IPS-18a (cell line): ENCODE measurements at regions not wholly inside any gene's neighbourhood (a gene's known extent, or its start where the extent isn't known, plus 50 kb on each side); places are given as distances from the start of the nearest gene placed in this dataset.

Experiments
- H3K27ac ChIP-seq: one replicate; pipeline ENCODE4 v1.5.1; 2013; ENCODE audit warnings: low read length
- H3K27me3 ChIP-seq: one replicate; pipeline ENCODE4 v1.6.1; 2013; ENCODE audit warnings: mild to moderate bottlenecking, low read length; ENCODE audit not compliant: control insufficient read depth, insufficient read depth
- H3K36me3 ChIP-seq: one replicate; pipeline ENCODE4 v1.6.1; 2013; ENCODE audit warnings: low read depth, low read length; ENCODE audit not compliant: control insufficient read depth
- H3K4me1 ChIP-seq: one replicate; pipeline ENCODE4 v1.6.1; 2013; ENCODE audit warnings: low read depth, low read length; ENCODE audit not compliant: control insufficient read depth
- H3K4me3 ChIP-seq: one replicate; pipeline ENCODE4 v1.5.1; 2013; ENCODE audit warnings: low read length
- H3K9ac ChIP-seq: one replicate; pipeline ENCODE4 v1.6.1; 2013; ENCODE audit warnings: mild to moderate bottlenecking, low read length, moderate library complexity
- H3K9me3 ChIP-seq: one replicate; pipeline ENCODE4 v1.6.1; 2013; ENCODE audit warnings: low read depth, low read length; ENCODE audit not compliant: control insufficient read depth

DNA sequence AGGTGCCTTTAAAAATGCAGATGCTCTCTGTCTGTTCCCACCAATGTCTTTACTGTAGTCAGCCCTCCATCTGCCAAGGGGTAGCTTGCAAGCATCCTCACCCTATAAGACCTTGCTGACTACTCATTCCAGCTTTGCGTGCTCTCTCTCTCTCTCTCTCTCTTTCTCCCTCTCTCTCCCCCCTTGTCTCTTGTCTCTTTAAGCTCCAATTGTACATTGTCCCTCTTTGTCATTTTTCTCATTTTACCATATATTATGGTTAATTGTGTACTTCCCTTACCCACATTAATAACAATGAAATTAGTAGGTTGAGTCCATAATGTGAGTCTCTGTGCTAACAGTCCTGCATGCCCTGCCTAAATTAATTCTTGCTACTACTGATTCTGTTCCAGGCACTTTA lies 350.2 kb upstream of the CDH4 start:
- H3K9ac ChIP-seq, result no peak overlapping the region
- peaks cover 40% of the 10 kb centered on the region for H3K4me1 ChIP-seq
- no peaks in the 10 kb centered on the region for H3K36me3 ChIP-seq
- no peaks in the 10 kb centered on the region for H3K9me3 ChIP-seq
- H3K27me3 ChIP-seq, result peaks cover 8% of the 10 kb centered on the region
- H3K4me3 ChIP-seq, result no peak overlapping the region
- H3K27ac ChIP-seq, result no peak overlapping the region

DNA sequence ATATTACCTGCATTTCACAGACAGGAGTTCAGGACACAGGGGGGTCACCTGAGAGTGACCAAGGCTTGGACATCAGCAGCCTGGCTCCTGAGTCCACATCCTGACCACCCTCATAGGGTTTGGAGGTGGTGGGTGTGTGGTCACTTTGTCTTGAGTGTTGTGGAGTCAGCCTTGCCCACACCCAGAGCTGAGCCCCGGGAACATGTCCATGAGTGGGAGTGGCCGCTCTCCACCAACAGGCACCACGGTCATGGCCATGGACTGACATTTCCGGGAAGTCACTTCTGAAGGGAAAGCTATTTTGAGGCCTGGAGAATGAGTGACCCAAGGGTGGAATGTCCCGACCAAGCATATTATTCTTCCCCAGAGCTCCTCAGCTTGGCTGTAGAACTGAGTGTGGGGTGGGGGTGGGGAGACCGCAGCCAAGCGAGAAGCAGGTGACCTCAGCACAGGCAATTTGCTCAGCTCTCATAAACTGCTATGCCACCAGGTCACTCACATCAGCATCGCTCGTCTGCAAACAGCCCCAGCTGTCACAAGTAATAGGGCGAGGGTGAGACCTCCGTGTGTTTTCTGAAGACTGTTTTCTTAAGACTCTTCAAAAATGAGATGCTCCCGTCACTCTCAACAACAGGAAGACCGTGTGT lies 348.6 kb upstream of the CDH4 start:
- no peaks in the 10 kb centered on the region for H3K9me3 ChIP-seq
- no peak overlapping the region for H3K4me3 ChIP-seq
- H3K27ac ChIP-seq, result no peak overlapping the region
- no peaks in the 10 kb centered on the region for H3K36me3 ChIP-seq
- H3K27me3 ChIP-seq, result peaks cover 8% of the 10 kb centered on the region
- H3K4me1 ChIP-seq, result peaks cover 25% of the 10 kb centered on the region
- no peak overlapping the region for H3K9ac ChIP-seq

DNA sequence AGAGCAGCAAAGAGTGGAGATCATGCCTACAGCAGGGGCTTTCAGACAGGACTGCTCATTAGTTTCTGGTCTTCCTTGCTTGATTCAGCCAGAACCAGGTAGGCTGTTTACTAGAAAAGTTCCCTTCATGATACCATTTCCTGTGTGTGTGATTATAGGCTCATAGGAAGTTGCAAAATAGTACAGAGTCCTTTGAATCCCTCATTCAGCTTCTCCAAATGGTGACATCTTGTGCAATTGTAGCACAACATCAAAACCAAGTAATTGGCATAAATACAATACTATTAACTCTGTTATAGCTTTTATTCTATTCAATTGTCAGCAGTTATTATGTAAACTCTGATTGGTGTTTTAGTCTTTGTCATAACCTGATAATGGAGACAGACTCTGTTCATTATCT lies 347.3 kb upstream of the CDH4 start:
- no peak overlapping the region for H3K27ac ChIP-seq
- no peak overlapping the region for H3K4me3 ChIP-seq
- no peaks in the 10 kb centered on the region for H3K9me3 ChIP-seq
- H3K27me3 ChIP-seq, result peaks cover 8% of the 10 kb centered on the region
- peaks cover 17% of the 10 kb centered on the region for H3K4me1 ChIP-seq
- no peaks in the 10 kb centered on the region for H3K36me3 ChIP-seq
- H3K9ac ChIP-seq, result no peak overlapping the region

DNA sequence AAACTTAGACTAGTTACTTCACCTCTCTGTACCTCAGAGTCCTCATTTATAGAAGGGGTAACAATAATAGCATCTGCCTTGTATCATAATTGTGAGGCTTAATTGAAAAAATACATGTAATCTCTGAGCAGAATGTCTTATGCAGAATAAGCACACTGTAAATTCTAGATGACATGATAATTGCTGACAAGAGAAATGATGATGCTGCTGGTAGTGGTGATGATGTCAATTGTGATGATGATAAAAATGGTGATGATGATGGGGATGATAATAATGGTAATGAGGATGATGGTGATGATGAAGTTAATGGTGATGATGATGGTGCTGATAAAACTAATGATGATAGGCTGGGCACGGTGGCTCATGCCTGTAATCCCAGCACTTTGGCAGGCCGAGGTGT lies 346.1 kb upstream of the CDH4 start:
- Histone ChIP-seq H3K4me3 (no peak overlapping the region), H3K36me3 (no peaks in the 10 kb centered on the region), H3K27me3 (peaks cover 8% of the 10 kb centered on the region), H3K4me1 (peaks cover 10% of the 10 kb centered on the region), H3K27ac (no peak overlapping the region), H3K9ac (no peak overlapping the region), H3K9me3 (no peaks in the 10 kb centered on the region)

DNA sequence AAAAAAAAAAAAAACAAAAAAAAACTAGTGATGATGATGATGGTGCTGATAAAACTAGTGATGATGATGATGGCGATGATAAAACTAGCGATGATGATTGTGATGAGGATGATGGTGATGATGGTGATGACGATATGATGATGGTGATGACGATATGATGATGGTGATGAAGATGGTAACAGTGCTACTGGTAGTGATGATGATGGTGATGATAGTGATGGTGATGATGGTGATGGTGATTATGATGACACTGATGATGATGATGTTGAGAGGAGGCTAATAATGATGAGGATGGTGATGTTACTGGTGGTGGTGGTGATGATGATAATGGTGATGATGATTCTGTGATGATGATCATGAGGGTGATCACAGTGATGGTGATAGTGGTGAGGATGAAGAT lies 345.5 kb upstream of the CDH4 start:
- Histone ChIP-seq H3K27me3 (peaks cover 3% of the 10 kb centered on the region), H3K27ac (no peak overlapping the region), H3K9me3 (no peaks in the 10 kb centered on the region), H3K4me1 (peaks cover 10% of the 10 kb centered on the region), H3K9ac (no peak overlapping the region), H3K4me3 (no peak overlapping the region), H3K36me3 (no peaks in the 10 kb centered on the region)

DNA sequence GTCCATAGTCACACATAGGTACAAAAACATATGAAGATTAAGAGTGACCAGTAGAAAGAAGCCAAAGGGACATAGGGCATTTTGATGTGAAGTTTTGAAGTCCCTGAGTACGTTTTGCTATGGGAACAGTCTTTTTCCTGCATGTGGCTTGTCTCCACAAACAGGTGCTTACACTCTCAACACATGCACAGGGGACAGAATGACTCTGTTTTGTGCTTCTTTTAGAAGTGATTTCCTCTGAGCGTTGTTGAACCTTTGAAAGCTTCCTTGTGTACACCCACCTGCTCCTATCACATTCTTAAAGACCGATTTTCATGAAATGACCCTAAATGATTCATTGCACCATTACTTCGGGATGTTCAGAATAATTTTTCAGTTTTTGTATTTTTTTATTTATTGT lies 338.8 kb upstream of the CDH4 start:
- Histone ChIP-seq H3K9ac (no peak overlapping the region), H3K4me1 (no peaks in the 10 kb centered on the region), H3K36me3 (no peaks in the 10 kb centered on the region), H3K4me3 (no peak overlapping the region), H3K9me3 (no peaks in the 10 kb centered on the region), H3K27me3 (no peaks in the 10 kb centered on the region), H3K27ac (no peak overlapping the region)

DNA sequence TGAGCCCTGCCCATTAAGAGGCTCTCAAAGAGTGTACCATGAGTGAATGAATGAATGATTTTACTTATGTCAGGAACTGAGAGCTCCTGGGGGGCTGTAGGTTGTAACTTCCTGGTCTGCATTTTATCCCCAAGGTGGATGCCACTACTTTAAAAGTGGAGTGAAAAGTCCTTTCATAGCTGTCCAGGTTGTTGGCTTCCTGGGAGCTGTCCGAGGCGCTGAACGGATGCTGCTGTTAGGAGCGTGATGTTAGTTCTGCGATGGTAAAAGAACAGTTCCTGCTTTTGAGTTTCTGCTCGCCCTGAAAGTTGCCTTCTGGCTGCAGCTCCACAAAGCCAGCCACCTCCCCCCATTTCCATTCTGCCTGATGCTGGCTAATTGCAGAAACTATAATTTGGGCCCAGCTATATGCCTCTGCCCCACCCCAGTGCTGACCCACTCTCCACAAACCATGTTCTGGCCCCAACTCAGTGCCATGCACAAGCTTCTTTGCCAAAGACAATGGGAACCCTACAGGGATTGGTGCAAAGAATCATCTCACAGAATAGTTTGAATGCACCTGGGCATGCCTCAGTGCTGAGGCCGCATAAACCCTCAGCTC lies 330.9 kb upstream of the CDH4 start:
- H3K27ac ChIP-seq, result no peak overlapping the region

DNA sequence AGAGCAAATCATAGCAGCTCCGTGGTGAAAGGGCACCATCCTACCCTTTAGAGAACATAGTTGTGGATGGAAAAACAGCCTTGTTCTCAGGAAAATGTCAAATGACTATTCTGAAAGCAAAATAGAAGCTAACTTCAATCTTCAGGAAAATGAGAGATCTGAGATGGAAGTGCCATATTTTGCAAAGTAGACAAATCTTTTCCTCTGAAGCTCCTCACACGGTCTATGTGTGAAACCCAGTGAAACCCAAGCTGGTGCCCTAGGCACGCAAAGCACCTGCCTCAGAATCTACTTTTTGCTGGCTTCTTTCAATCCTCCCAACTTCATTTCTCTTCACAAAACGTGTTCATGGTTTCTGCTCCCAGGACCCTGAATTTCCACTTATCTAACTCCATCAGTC lies 325.2 kb upstream of the CDH4 start:
- H3K27me3 ChIP-seq, result peaks cover 26% of the 10 kb centered on the region

More for the DNA sequence above, 330.9 kb upstream of the CDH4 start:
- Histone ChIP-seq H3K4me3 (no peak overlapping the region), H3K36me3 (no peaks in the 10 kb centered on the region), H3K27me3 (peaks cover 8% of the 10 kb centered on the region), H3K9ac (no peak overlapping the region), H3K9me3 (no peaks in the 10 kb centered on the region), H3K4me1 (peaks cover 9% of the 10 kb centered on the region)

DNA sequence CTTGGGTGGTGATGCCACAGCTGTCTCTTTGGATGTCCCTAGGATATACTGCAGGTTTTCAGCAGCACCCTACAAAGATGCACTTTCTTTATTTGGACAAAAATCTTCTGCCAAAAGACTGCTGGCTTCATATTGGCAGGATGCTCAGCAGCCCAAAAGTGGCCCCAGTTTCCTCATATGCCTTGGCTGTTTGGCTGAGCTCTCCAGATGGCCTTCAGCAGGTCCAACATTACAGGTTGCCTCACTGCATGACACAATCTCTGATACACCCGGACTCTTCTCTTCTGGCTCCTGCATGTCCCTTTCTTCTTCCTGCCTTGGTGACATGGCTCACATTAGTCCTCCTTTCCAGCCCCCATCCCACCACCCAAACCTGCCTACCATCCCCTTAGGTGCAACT lies 323.7 kb upstream of the CDH4 start:
- Histone ChIP-seq H3K9ac (no peak overlapping the region), H3K4me3 (no peak overlapping the region), H3K36me3 (no peaks in the 10 kb centered on the region), H3K9me3 (no peaks in the 10 kb centered on the region), H3K4me1 (no peaks in the 10 kb centered on the region), H3K27ac (no peak overlapping the region), H3K27me3 (peaks cover 32% of the 10 kb centered on the region)

More for the DNA sequence above, 325.2 kb upstream of the CDH4 start:
- no peaks in the 10 kb centered on the region for H3K4me1 ChIP-seq
- no peak overlapping the region for H3K27ac ChIP-seq
- no peaks in the 10 kb centered on the region for H3K36me3 ChIP-seq
- H3K9me3 ChIP-seq, result no peaks in the 10 kb centered on the region
- H3K4me3 ChIP-seq, result no peak overlapping the region
- H3K9ac ChIP-seq, result no peak overlapping the region

DNA sequence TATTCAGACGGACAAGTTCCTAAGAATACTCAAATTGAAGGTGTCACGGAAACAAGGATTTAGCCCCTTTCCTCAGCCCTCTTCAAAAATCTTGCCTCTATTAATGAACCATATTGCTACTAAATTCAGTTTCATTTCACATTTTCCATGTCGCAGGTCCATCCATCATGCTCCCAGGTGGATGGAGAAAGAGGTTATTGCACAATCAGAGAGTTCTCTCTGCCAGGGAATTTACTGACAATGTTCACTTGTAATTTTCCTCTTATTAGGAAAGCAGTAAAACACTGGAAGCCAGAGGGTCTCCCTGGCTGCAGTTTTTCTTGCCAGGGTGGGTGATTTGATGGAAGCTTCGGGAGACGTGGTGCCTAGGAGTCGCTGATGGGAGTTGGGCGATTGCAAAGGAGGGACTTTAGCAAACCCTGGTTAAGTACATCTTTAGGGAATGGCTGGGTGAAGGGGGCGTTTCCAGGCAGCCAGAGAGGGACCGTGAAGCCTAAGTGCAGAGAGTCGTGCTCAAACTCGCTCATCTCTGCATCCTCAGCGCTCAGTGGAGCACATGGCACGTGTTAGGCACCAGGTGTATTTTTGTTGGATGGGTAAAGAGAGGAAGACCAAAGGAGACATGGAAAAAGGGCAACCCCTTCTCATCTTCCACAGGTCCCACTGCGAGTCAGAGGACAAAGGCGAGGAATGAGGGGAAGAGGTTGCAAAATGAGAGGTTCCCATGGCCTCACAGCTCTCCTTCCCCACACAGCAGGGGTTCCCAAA lies 321.9 kb upstream of the CDH4 start:
- Histone ChIP-seq H3K9me3 (no peaks in the 10 kb centered on the region), H3K9ac (no peak overlapping the region), H3K27ac (no peak overlapping the region), H3K4me1 (no peaks in the 10 kb centered on the region), H3K27me3 (peaks cover 32% of the 10 kb centered on the region), H3K36me3 (no peaks in the 10 kb centered on the region), H3K4me3 (no peak overlapping the region)

DNA sequence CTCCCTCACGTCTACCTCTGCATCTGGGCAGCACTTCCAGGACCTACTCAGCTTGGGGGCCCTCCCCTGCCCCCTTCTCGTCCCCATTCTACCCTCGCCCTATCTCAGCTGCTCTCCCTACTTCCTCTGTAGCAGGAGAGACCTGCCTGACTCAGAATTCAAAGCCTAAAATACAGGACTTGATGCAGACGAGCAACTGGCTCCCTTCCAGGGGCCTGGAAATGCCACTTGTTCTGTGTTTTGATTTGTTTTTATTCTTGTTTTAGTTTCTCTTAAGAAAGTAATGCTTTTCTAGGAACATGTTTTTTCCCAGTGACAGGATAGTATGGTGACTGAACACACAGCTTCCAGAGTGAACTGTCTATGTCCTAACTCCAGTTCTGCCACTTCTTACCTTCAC lies 320.4 kb upstream of the CDH4 start:
- Histone ChIP-seq H3K9me3 (no peaks in the 10 kb centered on the region), H3K9ac (no peak overlapping the region), H3K27ac (no peak overlapping the region), H3K36me3 (no peaks in the 10 kb centered on the region), H3K4me1 (no peaks in the 10 kb centered on the region), H3K27me3 (peaks cover 32% of the 10 kb centered on the region), H3K4me3 (no peak overlapping the region)

DNA sequence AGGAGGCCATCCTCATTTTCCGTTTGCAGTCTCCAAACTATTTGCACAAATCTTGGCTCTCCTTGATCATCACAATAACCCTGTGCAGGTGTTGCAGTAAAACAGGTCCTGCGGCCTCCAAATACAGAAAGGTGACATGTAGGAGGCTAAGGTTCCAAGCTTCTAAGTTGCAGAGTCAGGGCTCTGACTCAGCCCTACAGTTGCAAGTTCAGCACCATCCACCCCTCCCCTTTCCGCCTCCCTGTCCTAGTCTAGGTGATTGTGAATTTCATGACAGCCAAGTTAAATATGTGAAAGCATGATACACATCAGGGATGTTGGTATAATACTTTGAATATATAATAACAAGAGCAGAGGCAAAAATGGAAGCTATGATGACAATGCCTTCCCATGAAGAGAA lies 317.3 kb upstream of the CDH4 start:
- Histone ChIP-seq H3K4me3 (no peak overlapping the region), H3K27me3 (peaks cover 22% of the 10 kb centered on the region), H3K4me1 (no peaks in the 10 kb centered on the region), H3K9ac (no peak overlapping the region), H3K27ac (no peak overlapping the region), H3K36me3 (no peaks in the 10 kb centered on the region), H3K9me3 (no peaks in the 10 kb centered on the region)
